ENCODE measurements at regions not wholly inside any gene's neighbourhood (a gene's known extent, or its start where the extent isn't known, plus 50 kb on each side); places are given as distances from the start of the nearest gene placed in this dataset.

- DNase-seq (ENCODE audit: low spot score) (no peak), ATAC-seq (ENCODE audit: low FRiP score) (no peak)
- no peak for TF ChIP-seq CTCF (IDR thresholded peaks at IDR 0.05)
These were observed 909.9 kb upstream of the CHAC2 start for GRCh38 chr2:52857722-52858121.

- DNase-seq (ENCODE audit: low spot score) (no peak), ATAC-seq (ENCODE audit: low FRiP score) (no peak)
- TF ChIP-seq CTCF (IDR thresholded peaks at IDR 0.05), result no peak
These were observed 915.6 kb upstream of the CHAC2 start for GRCh38 chr2:52852006-52852405.

- ATAC-seq (ENCODE audit: low FRiP score) (no peak), DNase-seq (ENCODE audit: low spot score) (no peak)
These were observed 922.7 kb upstream of the CHAC2 start for GRCh38 chr2:52844701-52845423.

GRCh38 chr2:52835909-52836308 lies 931.7 kb upstream of the CHAC2 start:
- TF ChIP-seq CTCF (IDR thresholded peaks at IDR 0.05), result no peak
- ATAC-seq (ENCODE audit: low FRiP score) (no peak), DNase-seq (ENCODE audit: low spot score) (no peak)

More at GRCh38 chr2:52844701-52845423, 922.7 kb upstream of the CHAC2 start:
- TF ChIP-seq CTCF (IDR thresholded peaks at IDR 0.05), result no peak

GRCh38 chr2:52831216-52831615 lies 936.4 kb upstream of the CHAC2 start:
- ATAC-seq (ENCODE audit: low FRiP score) (no peak), DNase-seq (ENCODE audit: low spot score) (no peak)
- TF ChIP-seq CTCF (IDR thresholded peaks at IDR 0.05), result no peak

GRCh38 chr2:52828112-52828511 lies 939.5 kb upstream of the CHAC2 start:
- TF ChIP-seq CTCF (IDR thresholded peaks at IDR 0.05), result no peak
- DNase-seq (ENCODE audit: low spot score) (no peak), ATAC-seq (ENCODE audit: low FRiP score) (no peak)

GRCh38 chr2:52821631-52822030 lies 946.0 kb upstream of the CHAC2 start:
- no peak for TF ChIP-seq CTCF (IDR thresholded peaks at IDR 0.05)
- ATAC-seq (ENCODE audit: low FRiP score) (no peak), DNase-seq (ENCODE audit: low spot score) (no peak)

Data from omental fat pad (tissue), 3 donors.